Coronary artery (tissue), 2 donors: ENCODE measurements at regions not wholly inside any gene's neighbourhood (a gene's known extent, or its start where the extent isn't known, plus 50 kb on each side); places are given as distances from the start of the nearest gene placed in this dataset.

ENCODE experiments used
- DNase-seq: peaks from one replicate; pipeline ENCODE4 v3.0.0-alpha.2; 2017; ENCODE audit warnings: low spot score
- H3K27ac ChIP-seq, 2 donors: fragments of 200-600 bp; sonication (generic); one replicate each; pipeline ENCODE4 v1.5.1; 2016 to 2019
- H3K4me3 ChIP-seq: fragments of 200-600 bp; sonication (generic); 2 replicates; pipeline ENCODE4 v1.5.1; 2016; ENCODE audit warnings: mild to moderate bottlenecking, moderate library complexity
- TF ChIP-seq, protein P1 (sequence below): fragments of 200-600 bp; sonication (generic); IDR thresholded peaks from one replicate; pipeline ENCODE4 v1.5.1; 2019; ENCODE audit warnings: antibody characterized with exemption

DNA sequence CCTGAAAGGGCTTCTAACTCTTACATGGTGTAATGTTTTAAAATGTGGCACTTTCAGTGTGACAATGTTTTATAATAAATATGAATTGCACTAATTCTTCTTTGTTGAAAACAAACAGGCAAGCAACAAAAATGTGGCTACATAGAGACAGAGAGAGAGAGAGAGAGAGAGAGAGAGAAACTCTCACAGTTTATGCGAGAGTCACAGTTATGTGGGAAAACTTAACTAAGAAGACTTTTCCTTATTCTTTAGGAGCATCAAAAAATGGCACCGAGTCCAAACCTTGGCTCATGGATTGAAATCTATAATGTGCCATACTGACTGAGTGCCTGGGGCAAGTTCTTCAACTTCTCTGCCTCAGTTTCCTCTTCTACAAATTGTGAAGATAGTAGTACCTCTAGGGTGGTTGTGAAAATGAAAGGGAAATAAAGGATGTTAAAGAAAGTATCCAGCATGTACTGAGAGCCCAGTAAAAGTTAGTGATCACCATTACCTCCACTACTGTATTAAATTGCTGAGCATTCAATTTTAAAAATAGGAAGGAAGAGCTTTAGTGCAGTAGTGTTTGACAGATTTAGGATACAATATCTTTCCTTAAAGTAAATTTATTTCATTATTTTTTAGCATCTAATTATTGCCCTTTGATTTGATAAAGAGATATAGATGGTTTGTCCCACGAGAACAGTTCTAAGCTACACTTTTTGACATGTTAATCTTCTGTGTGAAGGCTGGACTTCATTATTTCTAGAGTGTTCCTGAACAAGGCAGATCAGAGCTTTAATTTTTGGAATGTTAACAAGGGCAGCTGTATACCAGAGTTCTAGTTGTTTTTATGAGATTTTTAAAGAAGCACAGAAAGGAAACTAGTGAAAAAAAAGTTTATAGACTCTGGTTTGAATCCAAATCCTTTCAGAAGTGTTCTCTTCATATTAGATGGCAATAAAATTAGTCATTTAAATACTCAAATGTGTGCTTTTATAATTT is 187.5 kb upstream of the ANK2 start:
- TF ChIP-seq, protein P1, sequence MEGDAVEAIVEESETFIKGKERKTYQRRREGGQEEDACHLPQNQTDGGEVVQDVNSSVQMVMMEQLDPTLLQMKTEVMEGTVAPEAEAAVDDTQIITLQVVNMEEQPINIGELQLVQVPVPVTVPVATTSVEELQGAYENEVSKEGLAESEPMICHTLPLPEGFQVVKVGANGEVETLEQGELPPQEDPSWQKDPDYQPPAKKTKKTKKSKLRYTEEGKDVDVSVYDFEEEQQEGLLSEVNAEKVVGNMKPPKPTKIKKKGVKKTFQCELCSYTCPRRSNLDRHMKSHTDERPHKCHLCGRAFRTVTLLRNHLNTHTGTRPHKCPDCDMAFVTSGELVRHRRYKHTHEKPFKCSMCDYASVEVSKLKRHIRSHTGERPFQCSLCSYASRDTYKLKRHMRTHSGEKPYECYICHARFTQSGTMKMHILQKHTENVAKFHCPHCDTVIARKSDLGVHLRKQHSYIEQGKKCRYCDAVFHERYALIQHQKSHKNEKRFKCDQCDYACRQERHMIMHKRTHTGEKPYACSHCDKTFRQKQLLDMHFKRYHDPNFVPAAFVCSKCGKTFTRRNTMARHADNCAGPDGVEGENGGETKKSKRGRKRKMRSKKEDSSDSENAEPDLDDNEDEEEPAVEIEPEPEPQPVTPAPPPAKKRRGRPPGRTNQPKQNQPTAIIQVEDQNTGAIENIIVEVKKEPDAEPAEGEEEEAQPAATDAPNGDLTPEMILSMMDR = no peak
- H3K4me3 ChIP-seq = no peak overlapping the region
- no peak for DNase-seq
- H3K27ac ChIP-seq = no peak overlapping the region

GRCh38 chr4:112865443-112865842 is 184.0 kb upstream of the ANK2 start:
- Histone ChIP-seq H3K27ac (no peak overlapping the region), H3K4me3 (no peak overlapping the region)
- no peak for DNase-seq
- TF ChIP-seq, protein P1 = no peak

DNA sequence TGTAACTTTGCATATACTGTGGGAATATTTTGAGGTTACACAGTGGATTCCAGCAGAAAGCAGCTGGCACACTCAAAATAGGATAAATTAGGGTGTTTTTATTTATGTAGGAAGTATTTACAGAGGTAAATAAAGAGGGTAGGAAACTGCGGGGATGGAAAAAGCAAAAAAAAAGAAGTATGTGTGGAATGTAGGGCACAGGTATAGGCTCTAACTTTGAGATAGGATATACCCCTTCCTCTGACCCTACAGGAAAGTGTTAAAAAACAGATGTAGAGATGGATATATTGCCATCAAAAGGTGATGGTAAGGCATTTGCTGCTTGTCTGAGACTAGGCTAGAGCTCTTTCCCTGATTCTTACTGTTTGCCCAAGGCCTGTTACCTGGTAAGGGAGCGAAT is 173.1 kb upstream of the ANK2 start:
- no peak for DNase-seq
- Histone ChIP-seq H3K27ac (no peak overlapping the region), H3K4me3 (no peak overlapping the region)
- TF ChIP-seq, protein P1 = no peak

DNA sequence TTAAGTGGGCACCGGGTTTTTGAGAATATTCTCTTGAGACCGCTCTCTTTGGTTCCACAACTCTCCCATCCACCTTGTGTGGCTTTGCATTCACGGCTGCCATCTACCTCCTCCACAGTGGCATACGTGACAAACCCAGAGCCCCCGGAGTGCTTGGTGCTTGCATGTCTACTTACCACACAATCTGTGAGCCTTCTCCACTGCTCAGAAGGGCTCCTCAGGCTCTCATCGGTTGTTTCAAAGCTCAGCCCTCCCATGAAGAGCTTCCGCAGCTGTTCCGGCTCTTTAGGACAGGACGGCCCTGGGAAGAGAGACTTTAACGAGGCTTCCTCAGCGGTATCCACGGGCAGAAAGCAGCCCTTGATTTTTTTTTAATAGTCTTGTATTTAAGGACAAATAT is 167.6 kb upstream of the ANK2 start:
- no peak for DNase-seq
- TF ChIP-seq, protein P1 = no peak
- peak overlapping the region; percentile 41 for H3K4me3 ChIP-seq
- no peak overlapping the region for H3K27ac ChIP-seq

DNA sequence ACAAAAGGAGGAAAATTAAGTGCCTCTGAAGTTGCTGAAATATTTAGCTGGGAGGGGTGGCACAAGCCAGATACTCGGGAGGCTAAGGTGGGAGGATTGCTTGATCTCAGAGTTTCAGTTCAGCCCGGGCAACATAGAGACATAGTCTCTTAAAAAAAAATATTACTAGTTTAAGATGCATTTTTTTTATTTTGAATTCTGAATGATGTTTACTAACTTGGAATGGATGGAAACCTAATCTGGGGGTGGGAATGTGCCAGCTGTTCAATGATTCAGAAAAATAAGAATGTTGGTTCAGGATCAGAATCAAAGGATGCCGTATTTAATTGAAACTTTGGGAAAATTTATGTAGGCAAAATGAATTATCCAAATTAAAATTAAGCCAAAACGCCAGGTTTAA is 167.2 kb upstream of the ANK2 start:
- Histone ChIP-seq H3K27ac (no peak overlapping the region), H3K4me3 (peak overlapping the region; percentile 41)
- DNase-seq = no peak
- TF ChIP-seq, protein P1 = no peak

- Histone ChIP-seq H3K4me3 (no peak overlapping the region), H3K27ac (no peak overlapping the region)
- TF ChIP-seq, protein P1 = no peak
- no peak for DNase-seq
These were observed 165.0 kb upstream of the ANK2 start for GRCh38 chr4:112884406-112884805.

GRCh38 chr4:112885897-112886296 is 163.6 kb upstream of the ANK2 start:
- TF ChIP-seq, protein P1 = no peak
- H3K4me3 ChIP-seq = no peak overlapping the region
- no peak for DNase-seq
- H3K27ac ChIP-seq = no peak overlapping the region
